ENCODE measurements at regions not wholly inside any gene's neighbourhood (a gene's known extent, or its start where the extent isn't known, plus 50 kb on each side); places are given as distances from the start of the nearest gene placed in this dataset.
A peak's percentile ranks its signal among the peaks of the same experiment; 100 is the strongest.
"Not testable (repeated sequence)": the region's sequence is repeated elsewhere in the genome, so short reads cannot be mapped to it uniquely, and the experiment has no call there.

DNA sequence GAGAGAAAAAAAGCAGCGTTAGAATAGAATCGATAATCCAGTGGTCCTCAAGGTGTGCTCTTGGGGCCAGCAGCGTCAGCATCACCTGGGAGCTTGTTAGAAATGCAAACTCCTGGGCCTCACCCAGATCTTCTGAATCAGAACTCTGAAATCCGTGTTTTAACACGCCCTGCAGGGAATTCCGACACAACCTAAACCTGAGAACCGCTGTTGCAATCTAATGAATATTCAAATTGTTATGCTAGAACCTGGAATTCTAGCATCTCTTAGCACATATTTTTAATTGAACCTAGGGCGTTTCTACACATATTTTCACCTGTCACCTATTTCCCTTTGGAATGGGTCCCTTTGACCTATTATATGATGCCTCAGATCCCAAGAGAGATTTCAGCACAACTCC lies 175.7 kb downstream of the PSMG1 start:
- peaks cover 4% of the 10 kb centered on the region; the same call in 1 of the 2 replicates for H3K9me3 ChIP-seq
- DNase-seq: no peak
- no peak overlapping the region for H3K4me3 ChIP-seq
- H3K27me3 ChIP-seq: no peaks in the 10 kb centered on the region
- H3K36me3 ChIP-seq: no peaks in the 10 kb centered on the region; the same call in 1 of the 2 replicates

DNA sequence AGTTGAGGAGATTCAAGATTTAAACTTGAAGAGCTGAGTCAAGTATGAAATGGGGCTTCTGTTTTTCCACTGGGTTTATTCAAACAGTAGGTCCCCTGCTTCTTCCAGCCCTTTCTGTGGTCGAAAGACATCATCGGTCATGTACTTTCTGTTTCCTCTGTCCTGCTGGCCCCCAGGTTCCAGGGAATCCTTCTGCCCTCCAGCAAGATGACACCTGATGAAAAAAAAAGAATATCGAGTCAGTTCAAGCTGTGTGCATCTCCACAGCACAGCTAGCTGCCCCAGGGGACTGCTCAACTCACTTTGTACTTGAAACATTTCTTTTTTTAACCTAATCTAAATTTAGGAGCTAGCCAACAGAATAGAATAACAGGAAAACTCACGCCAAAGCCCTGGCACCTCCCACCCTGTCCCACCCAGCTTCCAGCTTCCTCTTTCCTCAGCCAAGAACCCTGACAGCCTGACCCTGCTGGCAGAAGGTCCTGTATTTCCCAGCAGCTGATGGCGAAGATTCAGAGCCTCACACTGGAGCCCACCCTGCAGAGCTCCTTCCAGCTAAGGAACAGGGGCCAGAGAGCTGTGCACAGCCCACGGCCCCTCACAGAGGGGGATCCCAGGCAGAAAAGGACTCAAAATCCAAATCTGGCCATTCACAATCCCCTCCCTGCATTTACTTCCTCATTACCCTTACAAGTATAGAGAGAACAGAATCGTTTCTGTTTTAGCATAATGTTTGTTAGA lies 176.5 kb downstream of the PSMG1 start:
- peaks cover 4% of the 10 kb centered on the region; the same call in 1 of the 2 replicates for H3K9me3 ChIP-seq

DNA sequence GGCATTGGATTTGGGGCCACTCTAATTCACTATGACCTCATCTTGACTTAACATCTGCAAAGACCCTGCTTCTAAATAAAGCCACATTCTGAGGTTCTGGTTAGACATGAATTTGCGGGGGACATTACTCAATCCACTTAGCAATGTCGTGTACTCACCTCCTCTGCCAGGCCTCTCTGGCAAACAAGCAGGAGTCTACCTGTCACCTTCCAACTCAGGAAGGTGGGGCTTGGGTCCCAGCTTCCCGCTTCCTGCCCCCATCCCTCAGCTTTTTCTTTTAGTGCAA lies 177.8 kb downstream of the PSMG1 start:
- Histone ChIP-seq H3K27me3 (no peaks in the 10 kb centered on the region), H3K9me3 (peaks cover 4% of the 10 kb centered on the region; the same call in 1 of the 2 replicates), H3K36me3 (no peaks in the 10 kb centered on the region; the same call in 1 of the 2 replicates), H3K4me3 (no peak overlapping the region)
- DNase-seq: no peak

More for the DNA sequence above, 176.5 kb downstream of the PSMG1 start:
- peak; percentile 80 for DNase-seq
- no peaks in the 10 kb centered on the region; the same call in 1 of the 2 replicates for H3K36me3 ChIP-seq
- H3K4me3 ChIP-seq: no peak overlapping the region
- no peaks in the 10 kb centered on the region for H3K27me3 ChIP-seq

DNA sequence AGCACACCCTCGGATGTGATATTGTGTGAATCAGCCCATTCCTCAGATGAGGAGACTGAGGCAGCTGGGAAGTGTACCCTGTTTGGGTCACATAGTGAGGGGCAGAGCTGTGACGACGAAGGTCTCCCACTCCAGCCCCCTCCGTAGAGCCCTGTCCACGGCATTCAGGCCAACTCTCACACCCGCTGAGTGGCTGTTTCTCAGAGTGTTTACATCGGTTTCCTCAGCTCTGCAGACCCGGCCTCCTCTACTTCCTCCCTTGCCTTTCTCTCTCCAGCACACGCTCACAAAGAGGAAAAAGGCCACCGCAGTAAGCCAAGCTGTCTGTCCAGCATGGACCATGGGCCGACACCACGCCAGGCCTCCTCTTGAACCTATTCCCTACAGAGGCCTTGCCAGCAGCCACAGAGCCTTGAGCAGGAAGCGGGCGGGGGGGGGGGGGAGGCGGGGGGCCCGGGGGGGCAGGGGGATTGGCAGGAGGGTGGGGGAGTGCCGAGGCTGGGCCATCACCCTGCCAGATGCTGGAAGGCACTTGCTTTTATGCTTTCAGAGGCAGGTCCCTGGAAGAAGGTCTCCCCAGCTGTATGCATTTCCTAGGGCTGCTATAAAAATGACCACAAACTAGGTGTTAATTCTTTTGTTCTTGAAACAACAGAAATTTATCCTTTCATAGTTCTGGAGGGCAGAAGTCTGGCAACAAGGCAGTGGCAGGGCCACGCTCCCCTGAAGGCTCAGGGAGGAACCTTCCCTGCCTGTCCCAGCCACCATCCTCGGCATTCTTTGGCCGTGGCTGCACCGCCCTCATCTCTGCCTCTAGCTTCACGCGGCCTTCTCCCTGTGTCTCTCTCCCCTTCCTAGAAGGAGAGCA lies 178.4 kb downstream of the PSMG1 start:
- peak; percentile 80 for DNase-seq
- peaks cover 4% of the 10 kb centered on the region; the same call in 1 of the 2 replicates for H3K9me3 ChIP-seq
- H3K36me3 ChIP-seq: no peaks in the 10 kb centered on the region; the same call in 1 of the 2 replicates

DNA sequence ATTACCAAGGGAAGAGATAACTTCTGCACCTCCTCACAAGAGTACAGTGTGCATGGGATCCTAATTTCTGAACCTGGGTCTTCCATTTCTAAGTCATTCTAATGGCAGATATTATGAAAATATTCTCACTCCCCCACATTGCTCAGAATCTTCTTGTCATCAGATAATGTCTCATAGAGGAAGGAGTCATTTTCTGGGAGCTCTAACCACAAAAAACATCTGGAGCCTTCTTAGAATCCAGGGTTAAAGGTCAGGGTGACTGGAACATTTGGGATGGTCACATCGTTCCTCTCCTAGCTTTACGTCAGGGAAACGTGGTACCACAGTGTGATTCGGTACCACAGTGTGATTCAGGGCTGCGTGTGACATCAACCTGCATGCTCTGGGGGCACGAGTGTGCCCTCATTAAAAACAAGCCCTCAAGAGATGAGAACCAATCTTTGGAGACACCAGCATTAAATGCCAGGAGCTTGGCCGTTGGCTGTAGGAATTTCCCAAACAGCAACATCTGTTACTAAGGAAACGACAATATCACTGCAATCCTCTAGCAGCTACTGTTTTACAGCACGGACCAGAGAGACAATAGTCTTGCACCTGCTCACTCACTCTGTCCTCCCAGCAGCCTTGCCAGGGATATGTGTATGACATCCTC lies 179.1 kb downstream of the PSMG1 start:
- Histone ChIP-seq H3K36me3 (no peaks in the 10 kb centered on the region; the same call in 1 of the 2 replicates), H3K27me3 (no peaks in the 10 kb centered on the region), H3K9me3 (peaks cover 4% of the 10 kb centered on the region; the same call in 1 of the 2 replicates), H3K4me3 (no peak overlapping the region)
- DNase-seq: no peak

More for the DNA sequence above, 178.4 kb downstream of the PSMG1 start:
- H3K27me3 ChIP-seq: no peaks in the 10 kb centered on the region
- H3K4me3 ChIP-seq: no peak overlapping the region

DNA sequence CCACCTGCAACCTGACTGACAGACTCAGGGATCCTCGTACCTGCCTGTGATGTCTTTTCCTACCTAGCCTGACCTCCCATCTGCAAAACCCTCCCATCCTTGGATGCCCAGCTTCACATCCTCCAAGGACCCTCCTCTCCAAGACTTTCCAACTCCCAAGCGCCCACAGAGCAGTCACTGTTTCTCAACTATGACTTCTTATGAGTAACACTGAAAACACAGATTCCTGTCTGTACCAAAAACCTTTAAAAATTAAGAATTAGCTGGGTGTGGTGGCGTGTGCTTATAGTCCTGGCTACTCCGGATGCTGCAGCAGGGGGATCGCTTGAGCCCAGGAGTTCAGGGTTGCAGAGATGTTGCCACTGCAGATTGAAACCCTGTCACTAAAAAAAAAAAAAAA lies 181.9 kb downstream of the PSMG1 start:
- no peaks in the 10 kb centered on the region for H3K36me3 ChIP-seq
- H3K4me3 ChIP-seq: no peak overlapping the region
- H3K9me3 ChIP-seq: peaks cover 4% of the 10 kb centered on the region; the same call in 1 of the 2 replicates
- no peaks in the 10 kb centered on the region for H3K27me3 ChIP-seq
- no peak for DNase-seq

DNA sequence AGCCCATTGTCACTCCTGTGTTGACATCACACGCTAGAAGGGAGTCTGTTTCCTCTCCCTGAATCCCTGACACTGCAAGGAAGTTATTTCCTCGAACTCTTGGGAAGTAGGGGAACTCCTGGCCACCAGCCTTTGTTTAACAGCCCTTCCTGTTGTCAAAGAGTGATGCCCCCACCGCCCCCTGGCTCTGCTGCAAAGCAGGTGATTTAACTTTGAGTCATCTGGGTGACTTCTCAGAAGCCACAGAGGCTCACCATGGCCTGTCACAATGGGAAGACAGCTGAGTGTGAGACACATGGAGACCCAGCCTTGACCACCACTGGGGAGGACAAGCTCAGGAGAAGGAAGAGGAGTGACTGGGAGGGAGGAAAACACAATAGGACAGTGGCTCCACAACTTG lies 182.8 kb downstream of the PSMG1 start:
- Histone ChIP-seq H3K27me3 (no peaks in the 10 kb centered on the region), H3K36me3 (no peaks in the 10 kb centered on the region), H3K9me3 (no peaks in the 10 kb centered on the region), H3K4me3 (no peak overlapping the region)
- DNase-seq: no peak

DNA sequence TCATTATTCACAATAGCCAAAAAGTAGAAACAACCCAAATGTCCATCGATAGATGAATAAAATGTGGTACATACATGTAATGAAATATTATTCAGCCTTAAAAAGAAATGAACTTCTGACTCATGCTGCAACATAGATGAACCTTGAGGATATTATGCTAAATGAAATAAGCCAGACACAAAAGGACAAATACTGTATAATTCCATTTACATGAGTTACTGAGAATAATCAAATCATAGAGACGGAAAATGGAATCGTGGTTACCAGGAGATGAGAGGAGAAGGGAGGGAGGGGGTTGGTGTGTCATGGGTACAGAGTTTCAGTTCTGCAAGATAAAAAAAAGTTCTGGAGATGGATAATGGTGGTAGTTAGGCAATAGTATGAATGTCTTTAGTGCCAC lies 184.1 kb downstream of the PSMG1 start:
- no peaks in the 10 kb centered on the region for H3K9me3 ChIP-seq
- no peaks in the 10 kb centered on the region for H3K36me3 ChIP-seq
- no peak overlapping the region for H3K4me3 ChIP-seq
- no peaks in the 10 kb centered on the region for H3K27me3 ChIP-seq
- DNase-seq: no peak

DNA sequence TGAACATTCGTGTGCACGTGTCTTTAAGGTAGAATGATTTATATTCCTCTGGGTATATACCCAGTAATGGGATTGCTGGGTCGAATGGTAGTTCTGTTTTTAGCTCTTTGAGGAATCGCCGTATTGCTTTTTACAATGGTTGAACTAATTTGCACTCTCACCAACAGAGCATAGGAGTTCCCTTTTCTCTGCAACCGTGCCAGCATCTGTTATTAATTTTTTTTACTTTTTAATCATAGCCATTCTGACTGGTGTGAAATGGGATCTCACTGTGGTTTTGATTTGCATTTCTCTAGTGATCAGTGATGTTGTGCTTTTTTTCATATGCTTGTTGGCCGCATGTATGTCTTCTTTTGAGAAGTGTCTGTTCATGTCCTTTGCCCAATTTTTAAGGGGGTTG lies 185.0 kb downstream of the PSMG1 start:
- not testable (repeated sequence) for H3K27me3 ChIP-seq, DNase-seq, H3K4me3 ChIP-seq, H3K36me3 ChIP-seq, H3K9me3 ChIP-seq

DNA sequence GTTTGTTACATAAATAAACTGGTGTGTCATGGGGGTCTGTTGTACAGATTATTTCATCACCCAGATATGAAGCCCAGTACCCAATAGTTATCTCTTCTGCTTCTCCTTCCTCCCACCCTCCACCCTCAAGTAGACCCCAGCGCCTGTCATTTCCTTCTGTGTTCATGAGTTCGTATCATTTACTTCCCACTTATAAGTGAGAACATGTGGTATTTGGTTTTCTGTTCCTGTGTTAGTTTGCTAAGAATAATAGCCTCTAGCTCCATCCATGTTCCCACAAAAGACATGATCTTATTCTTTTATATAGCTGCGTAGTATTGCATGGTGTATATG lies 185.4 kb downstream of the PSMG1 start:
- H3K36me3 ChIP-seq, H3K27me3 ChIP-seq, H3K4me3 ChIP-seq, H3K9me3 ChIP-seq, DNase-seq: not testable (repeated sequence)

DNA sequence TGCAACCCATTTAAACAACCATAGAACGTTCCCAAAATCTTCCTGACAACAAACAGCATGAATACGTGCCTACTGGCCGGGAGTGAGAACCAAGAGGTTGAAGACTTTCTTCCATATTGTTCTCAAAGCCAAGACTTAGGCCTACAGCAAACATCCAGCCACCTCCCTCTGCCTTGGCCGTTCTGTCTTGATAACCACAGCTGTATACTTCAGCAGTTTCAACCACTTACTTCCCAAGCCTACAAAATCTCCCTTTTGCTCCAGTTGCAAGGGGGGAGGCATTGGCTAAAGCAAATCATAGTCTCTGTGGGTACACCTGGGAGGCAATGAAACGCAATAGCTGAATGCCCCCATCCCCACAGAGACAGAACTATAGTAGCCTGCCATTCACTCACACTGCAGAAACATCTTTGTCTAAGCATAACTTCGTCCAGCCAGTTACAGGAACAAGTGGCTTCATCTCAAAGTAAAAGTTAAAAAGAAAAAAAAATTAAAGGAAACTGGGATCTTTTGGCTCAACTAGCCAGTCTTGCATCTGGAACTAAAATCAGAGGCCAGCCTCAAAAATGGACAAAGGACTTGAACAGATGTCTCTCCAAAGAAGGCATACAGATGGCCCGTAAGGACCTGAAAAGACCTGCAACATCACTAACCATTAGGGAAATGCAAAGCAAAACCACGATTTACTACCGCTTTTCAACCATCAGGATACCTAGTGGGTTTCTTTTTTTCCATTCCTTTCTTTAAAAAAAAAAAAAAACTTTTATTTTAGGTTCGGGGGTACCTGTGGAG lies 186.0 kb downstream of the PSMG1 start:
- Histone ChIP-seq H3K4me3 (no peak overlapping the region), H3K27me3 (no peaks in the 10 kb centered on the region), H3K9me3 (no peaks in the 10 kb centered on the region), H3K36me3 (no peaks in the 10 kb centered on the region)
- no peak for DNase-seq

DNA sequence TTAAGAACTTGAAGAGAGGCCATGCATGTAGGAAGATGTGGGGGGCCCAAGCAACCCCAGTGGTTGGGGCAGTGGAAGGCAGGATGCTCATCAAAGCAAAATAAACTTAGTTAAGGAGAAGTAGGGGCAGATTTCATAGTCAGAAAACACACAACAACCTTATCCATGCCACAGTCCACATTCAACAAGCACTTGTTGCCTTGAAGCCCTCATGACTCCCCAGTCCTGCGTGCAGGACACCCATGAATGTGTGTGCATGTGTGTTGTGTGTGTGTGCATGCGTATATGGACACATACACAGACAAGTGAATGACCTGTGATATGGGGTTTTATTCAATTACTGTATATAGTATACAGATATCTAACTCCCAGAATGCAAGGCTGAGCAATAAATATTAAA lies 186.9 kb downstream of the PSMG1 start:
- H3K9me3 ChIP-seq: no peaks in the 10 kb centered on the region
- H3K27me3 ChIP-seq: no peaks in the 10 kb centered on the region
- H3K36me3 ChIP-seq: no peaks in the 10 kb centered on the region
- DNase-seq: no peak
- H3K4me3 ChIP-seq: no peak overlapping the region

DNA sequence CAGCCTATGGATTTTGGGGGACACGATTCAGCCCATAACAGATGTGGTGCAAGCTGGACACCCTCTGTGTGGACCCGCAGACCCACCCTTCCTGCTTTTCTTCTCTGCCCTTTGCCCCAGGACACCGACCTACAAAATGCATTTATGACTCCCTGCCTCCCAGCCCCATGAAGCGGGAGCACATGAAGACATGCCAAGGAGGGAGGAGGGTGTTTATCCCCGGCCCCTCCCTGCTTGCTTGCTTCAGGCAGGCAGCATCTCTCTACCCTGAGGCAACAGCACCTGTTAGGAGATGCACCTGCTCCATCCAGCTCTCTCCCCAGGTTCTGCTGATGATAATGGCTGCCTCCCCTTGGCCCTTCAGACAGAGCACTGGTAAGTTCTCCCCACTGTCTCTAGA lies 187.5 kb downstream of the PSMG1 start:
- Histone ChIP-seq H3K9me3 (no peaks in the 10 kb centered on the region), H3K4me3 (no peak overlapping the region), H3K27me3 (no peaks in the 10 kb centered on the region), H3K36me3 (no peaks in the 10 kb centered on the region)
- DNase-seq: no peak

DNA sequence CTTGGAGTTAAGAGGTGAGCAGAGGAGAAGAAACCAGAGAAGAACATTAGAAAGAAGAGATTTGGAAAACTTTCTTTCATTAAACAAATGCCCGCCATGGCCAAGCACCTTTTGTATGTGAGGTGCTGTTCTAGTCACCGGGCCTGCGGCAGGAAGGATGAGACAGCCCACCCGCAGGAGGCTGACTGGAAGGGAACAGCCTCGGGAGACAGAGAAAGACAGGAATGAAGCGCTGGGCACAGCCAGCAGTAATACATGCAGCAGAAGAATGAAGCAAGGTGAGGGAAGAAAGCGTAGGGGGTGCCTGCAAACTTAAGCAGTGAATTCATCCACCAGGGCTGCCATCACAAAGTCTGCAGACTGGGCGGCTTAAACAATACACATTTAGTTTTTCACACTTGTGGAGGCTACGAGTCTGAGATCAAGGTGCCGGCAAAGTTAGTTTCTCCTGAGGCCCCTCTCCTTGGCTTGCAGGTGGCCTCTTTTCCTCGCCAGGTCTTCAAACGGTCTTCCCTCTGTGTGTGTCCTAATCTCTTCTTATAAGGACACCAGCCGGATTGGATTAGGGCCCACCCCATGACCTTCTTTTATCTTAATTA lies 188.1 kb downstream of the PSMG1 start:
- no peaks in the 10 kb centered on the region for H3K9me3 ChIP-seq
- no peak overlapping the region for H3K4me3 ChIP-seq
- H3K27me3 ChIP-seq: no peaks in the 10 kb centered on the region
- DNase-seq: no peak
- no peaks in the 10 kb centered on the region for H3K36me3 ChIP-seq

DNA sequence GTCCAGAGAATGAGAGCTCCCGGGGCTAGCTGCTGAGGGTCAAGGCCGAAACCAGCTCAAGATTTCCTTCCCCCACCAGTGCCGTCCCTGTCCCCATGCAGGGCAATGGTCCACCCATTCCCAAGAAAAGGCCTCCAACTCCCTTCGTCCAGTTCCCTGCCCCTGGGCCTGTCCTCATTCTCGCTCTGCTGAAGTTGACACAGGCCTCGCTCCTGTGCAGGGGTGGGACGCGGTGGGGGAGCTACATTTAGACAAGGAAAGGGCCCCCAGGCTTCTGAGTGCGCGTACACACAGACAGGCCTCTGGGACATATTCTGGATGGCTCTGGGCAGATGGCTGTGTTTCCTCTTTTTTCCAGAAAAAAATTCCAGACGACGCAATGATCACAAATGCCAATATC lies 188.3 kb downstream of the ETS2 start:
- H3K27me3 ChIP-seq: no peaks in the 10 kb centered on the region
- H3K4me3 ChIP-seq: no peak overlapping the region
- no peak for DNase-seq
- H3K9me3 ChIP-seq: no peaks in the 10 kb centered on the region
- no peaks in the 10 kb centered on the region for H3K36me3 ChIP-seq

DNA sequence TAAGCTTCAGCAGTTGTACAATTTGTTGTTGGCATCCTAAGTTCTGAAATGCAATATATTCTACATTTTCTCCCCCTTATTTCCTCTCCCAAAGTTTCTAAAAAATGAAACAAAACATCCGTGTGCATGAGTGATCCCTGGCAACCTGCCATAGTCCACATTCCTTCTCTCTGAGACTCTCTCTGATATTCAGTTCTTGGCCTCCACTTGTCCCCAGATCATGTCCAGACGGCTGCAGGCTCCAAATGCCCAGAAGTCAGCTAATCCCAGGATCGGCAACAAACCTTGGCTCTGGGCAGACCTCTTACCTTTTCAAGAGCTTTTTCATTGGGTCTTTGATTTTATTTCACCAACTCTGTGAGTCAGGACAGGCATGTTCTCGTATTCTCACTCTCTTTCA lies 187.8 kb downstream of the ETS2 start:
- Histone ChIP-seq H3K27me3 (no peaks in the 10 kb centered on the region), H3K36me3 (no peaks in the 10 kb centered on the region), H3K4me3 (no peak overlapping the region), H3K9me3 (no peaks in the 10 kb centered on the region)
- DNase-seq: peak; percentile 95
